ENCODE measurements at regions not wholly inside any gene's neighbourhood (a gene's known extent, or its start where the extent isn't known, plus 50 kb on each side); places are given as distances from the start of the nearest gene placed in this dataset.

- intact Hi-C loops (cut with DNase I): no loop called here
- no peak overlapping the region for H3K27ac ChIP-seq
- TF ChIP-seq POLR2AphosphoS5 (IDR thresholded peaks at IDR 0.05; ENCODE audit: insufficient read depth in 1 of 2, low read depth in 1 of 2) (no peak), CTCF (IDR thresholded peaks at IDR 0.05) (no peak), POLR2A (IDR thresholded peaks at IDR 0.05) (no peak)
- H3K4me1 ChIP-seq: no peaks in the 10 kb centered on the region
- no peaks in the 10 kb centered on the region for H3K27me3 ChIP-seq
- H3K36me3 ChIP-seq: no peaks in the 10 kb centered on the region
- no peak overlapping the region for H3K4me3 ChIP-seq
- H3K9me3 ChIP-seq: no peaks in the 10 kb centered on the region
- DNase-seq (ENCODE audit: extremely low spot score in 2 of 2): no peak
Measured at GRCh38 chr11:112599856-112600533, 339.3 kb upstream of the PLET1 start.

GRCh38 chr11:112605093-112605666, 344.5 kb upstream of the PLET1 start:
- no peaks in the 10 kb centered on the region for H3K36me3 ChIP-seq
- H3K27ac ChIP-seq: no peak overlapping the region
- no peaks in the 10 kb centered on the region for H3K9me3 ChIP-seq

GRCh38 chr11:112606656-112607055, 346.0 kb upstream of the PLET1 start:
- DNase-seq (ENCODE audit: extremely low spot score in 2 of 2): no peak
- Histone ChIP-seq H3K9me3 (no peaks in the 10 kb centered on the region), H3K27me3 (no peaks in the 10 kb centered on the region), H3K4me1 (peaks cover 1% of the 10 kb centered on the region), H3K27ac (no peak overlapping the region), H3K36me3 (no peaks in the 10 kb centered on the region), H3K4me3 (no peak overlapping the region)
- TF ChIP-seq POLR2AphosphoS5 (IDR thresholded peaks at IDR 0.05; ENCODE audit: insufficient read depth in 1 of 2, low read depth in 1 of 2) (no peak), POLR2A (IDR thresholded peaks at IDR 0.05) (no peak), CTCF (IDR thresholded peaks at IDR 0.05) (no peak)
- intact Hi-C loops (cut with DNase I): no loop called here

More at GRCh38 chr11:112605093-112605666, 344.5 kb upstream of the PLET1 start:
- no peak for TF ChIP-seq CTCF (IDR thresholded peaks at IDR 0.05)
- TF ChIP-seq POLR2AphosphoS5 (IDR thresholded peaks at IDR 0.05; ENCODE audit: insufficient read depth in 1 of 2, low read depth in 1 of 2): no peak
- TF ChIP-seq POLR2A (IDR thresholded peaks at IDR 0.05): no peak
- no peak for DNase-seq (ENCODE audit: extremely low spot score in 2 of 2)
- H3K4me1 ChIP-seq: no peaks in the 10 kb centered on the region
- no peak overlapping the region for H3K4me3 ChIP-seq
- H3K27me3 ChIP-seq: no peaks in the 10 kb centered on the region
- intact Hi-C loops (cut with DNase I): no loop called here

GRCh38 chr11:112608509-112608908, 347.8 kb upstream of the PLET1 start:
- no peak for DNase-seq (ENCODE audit: extremely low spot score in 2 of 2)
- no peaks in the 10 kb centered on the region for H3K36me3 ChIP-seq
- H3K27me3 ChIP-seq: no peaks in the 10 kb centered on the region
- H3K4me3 ChIP-seq: no peak overlapping the region
- H3K9me3 ChIP-seq: no peaks in the 10 kb centered on the region
- H3K27ac ChIP-seq: no peak overlapping the region
- TF ChIP-seq CTCF (IDR thresholded peaks at IDR 0.05) (no peak), POLR2A (IDR thresholded peaks at IDR 0.05) (no peak), POLR2AphosphoS5 (IDR thresholded peaks at IDR 0.05; ENCODE audit: insufficient read depth in 1 of 2, low read depth in 1 of 2) (no peak)
- peaks cover 20% of the 10 kb centered on the region for H3K4me1 ChIP-seq
- intact Hi-C loops (cut with DNase I): no loop called here

GRCh38 chr11:112610494-112610893, 349.8 kb upstream of the PLET1 start:
- no peak overlapping the region for H3K4me3 ChIP-seq
- H3K4me1 ChIP-seq: peaks cover 27% of the 10 kb centered on the region
- no peaks in the 10 kb centered on the region for H3K36me3 ChIP-seq
- intact Hi-C loops (cut with DNase I): no loop called here
- TF ChIP-seq POLR2AphosphoS5 (IDR thresholded peaks at IDR 0.05; ENCODE audit: insufficient read depth in 1 of 2, low read depth in 1 of 2): no peak
- TF ChIP-seq CTCF (IDR thresholded peaks at IDR 0.05): no peak
- DNase-seq (ENCODE audit: extremely low spot score in 2 of 2): no peak
- H3K27me3 ChIP-seq: no peaks in the 10 kb centered on the region
- H3K9me3 ChIP-seq: no peaks in the 10 kb centered on the region
- H3K27ac ChIP-seq: no peak overlapping the region

Data from vagina (tissue), 2 donors.